ENCODE measurements at regions not wholly inside any gene's neighbourhood (a gene's known extent, or its start where the extent isn't known, plus 50 kb on each side); places are given as distances from the start of the nearest gene placed in this dataset.

GRCh38 chr18:23353459-23353858 is 99.6 kb upstream of the RIOK3 start:
- no peaks in the 10 kb centered on the region for H3K27me3 Mint-ChIP-seq (ENCODE audit: insufficient read depth)

GRCh38 chr18:23354625-23355024 is 98.5 kb upstream of the RIOK3 start:
- Mint-ChIP-seq H3K27me3 (ENCODE audit: insufficient read depth) (no peaks in the 10 kb centered on the region), H3K4me3 (no peak overlapping the region), H3K9me3 (peaks cover 10% of the 10 kb centered on the region), H3K27ac (no peak overlapping the region), H3K36me3 (ENCODE audit: low read depth) (peaks cover 18% of the 10 kb centered on the region), H3K4me1 (ENCODE audit: low read depth) (peaks cover 21% of the 10 kb centered on the region)
- intact Hi-C loops (cut with micrococcal nuclease), result loop anchor here (5.0 kb wide), 1 partner anchor 58 kb away; no protein-coding TSS in a partner anchor
- no peak for DNase-seq (ENCODE audit: low spot score)

More at GRCh38 chr18:23353459-23353858, 99.6 kb upstream of the RIOK3 start:
- H3K4me1 Mint-ChIP-seq (ENCODE audit: low read depth), result peaks cover 14% of the 10 kb centered on the region
- no peak overlapping the region for H3K4me3 Mint-ChIP-seq
- intact Hi-C loops (cut with micrococcal nuclease), result no loop called here
- DNase-seq (ENCODE audit: low spot score), result no peak
- H3K9me3 Mint-ChIP-seq, result peaks cover 17% of the 10 kb centered on the region
- H3K27ac Mint-ChIP-seq, result no peak overlapping the region
- H3K36me3 Mint-ChIP-seq (ENCODE audit: low read depth), result peaks cover 19% of the 10 kb centered on the region

- H3K27ac Mint-ChIP-seq, result no peak overlapping the region
- intact Hi-C loops (cut with micrococcal nuclease), result loop anchor here (5.0 kb wide), 1 partner anchor 57 kb away; no protein-coding TSS in a partner anchor
- H3K4me3 Mint-ChIP-seq, result no peak overlapping the region
- H3K9me3 Mint-ChIP-seq, result peaks cover 4% of the 10 kb centered on the region
- peaks cover 15% of the 10 kb centered on the region for H3K36me3 Mint-ChIP-seq (ENCODE audit: low read depth)
- DNase-seq (ENCODE audit: low spot score), result no peak
- H3K27me3 Mint-ChIP-seq (ENCODE audit: insufficient read depth), result no peaks in the 10 kb centered on the region
- H3K4me1 Mint-ChIP-seq (ENCODE audit: low read depth), result peaks cover 21% of the 10 kb centered on the region
These were observed 97.9 kb upstream of the RIOK3 start for GRCh38 chr18:23355206-23355605.

GRCh38 chr18:23356424-23356823 is 96.7 kb upstream of the RIOK3 start:
- Mint-ChIP-seq H3K27ac (no peak overlapping the region), H3K27me3 (ENCODE audit: insufficient read depth) (no peaks in the 10 kb centered on the region), H3K4me3 (no peak overlapping the region), H3K36me3 (ENCODE audit: low read depth) (peaks cover 17% of the 10 kb centered on the region), H3K9me3 (no peaks in the 10 kb centered on the region), H3K4me1 (ENCODE audit: low read depth) (peaks cover 21% of the 10 kb centered on the region)
- DNase-seq (ENCODE audit: low spot score), result no peak
- intact Hi-C loops (cut with micrococcal nuclease), result loop anchor here (5.0 kb wide), 1 partner anchor 56 kb away; no protein-coding TSS in a partner anchor

- H3K27me3 Mint-ChIP-seq (ENCODE audit: insufficient read depth), result no peaks in the 10 kb centered on the region
- H3K4me1 Mint-ChIP-seq (ENCODE audit: low read depth), result peaks cover 21% of the 10 kb centered on the region
- no peak overlapping the region for H3K27ac Mint-ChIP-seq
- H3K4me3 Mint-ChIP-seq, result no peak overlapping the region
- intact Hi-C loops (cut with micrococcal nuclease), result loop anchor here (5.0 kb wide), 1 partner anchor 55 kb away; no protein-coding TSS in a partner anchor
- no peak for DNase-seq (ENCODE audit: low spot score)
- H3K36me3 Mint-ChIP-seq (ENCODE audit: low read depth), result peaks cover 12% of the 10 kb centered on the region
- H3K9me3 Mint-ChIP-seq, result no peaks in the 10 kb centered on the region
These were observed 96.0 kb upstream of the RIOK3 start for GRCh38 chr18:23356915-23357601.

GRCh38 chr18:23357996-23358594 is 95.0 kb upstream of the RIOK3 start:
- H3K4me3 Mint-ChIP-seq, result no peak overlapping the region
- peaks cover 9% of the 10 kb centered on the region for H3K36me3 Mint-ChIP-seq (ENCODE audit: low read depth)
- intact Hi-C loops (cut with micrococcal nuclease), result loop anchor here (1.0 to 5.0 kb wide), 5 partner anchors 49 to 425 kb away; partner anchors contain the start of gene RBBP8
- no peaks in the 10 kb centered on the region for H3K9me3 Mint-ChIP-seq
- H3K27me3 Mint-ChIP-seq (ENCODE audit: insufficient read depth), result peaks cover 2% of the 10 kb centered on the region
- peaks cover 21% of the 10 kb centered on the region for H3K4me1 Mint-ChIP-seq (ENCODE audit: low read depth)
- H3K27ac Mint-ChIP-seq, result peak overlapping the region; percentile 4
- no peak for DNase-seq (ENCODE audit: low spot score)

- Mint-ChIP-seq H3K4me3 (no peak overlapping the region), H3K27ac (no peak overlapping the region), H3K36me3 (ENCODE audit: low read depth) (peaks cover 9% of the 10 kb centered on the region), H3K27me3 (ENCODE audit: insufficient read depth) (peaks cover 2% of the 10 kb centered on the region), H3K4me1 (ENCODE audit: low read depth) (peaks cover 21% of the 10 kb centered on the region), H3K9me3 (no peaks in the 10 kb centered on the region)
- DNase-seq (ENCODE audit: low spot score), result no peak
- intact Hi-C loops (cut with micrococcal nuclease), result loop anchor here (2.0 to 5.0 kb wide), 3 partner anchors 51 to 427 kb away; partner anchors contain the start of gene RBBP8
These were observed 93.7 kb upstream of the RIOK3 start for GRCh38 chr18:23359421-23359820.

- Mint-ChIP-seq H3K4me3 (no peak overlapping the region), H3K4me1 (ENCODE audit: low read depth) (peaks cover 1% of the 10 kb centered on the region), H3K27me3 (ENCODE audit: insufficient read depth) (peaks cover 2% of the 10 kb centered on the region), H3K27ac (no peak overlapping the region), H3K9me3 (no peaks in the 10 kb centered on the region), H3K36me3 (ENCODE audit: low read depth) (peaks cover 4% of the 10 kb centered on the region)
- intact Hi-C loops (cut with micrococcal nuclease), result no loop called here
- no peak for DNase-seq (ENCODE audit: low spot score)
These were observed 89.1 kb upstream of the RIOK3 start for GRCh38 chr18:23363865-23364570.

GRCh38 chr18:23365602-23366001 is 87.5 kb upstream of the RIOK3 start:
- H3K27me3 Mint-ChIP-seq (ENCODE audit: insufficient read depth), result peaks cover 2% of the 10 kb centered on the region
- no peak for DNase-seq (ENCODE audit: low spot score)
- no peak overlapping the region for H3K4me3 Mint-ChIP-seq
- no peaks in the 10 kb centered on the region for H3K36me3 Mint-ChIP-seq (ENCODE audit: low read depth)
- H3K27ac Mint-ChIP-seq, result no peak overlapping the region
- no peaks in the 10 kb centered on the region for H3K4me1 Mint-ChIP-seq (ENCODE audit: low read depth)
- intact Hi-C loops (cut with micrococcal nuclease), result no loop called here
- H3K9me3 Mint-ChIP-seq, result no peaks in the 10 kb centered on the region

- Mint-ChIP-seq H3K27ac (no peak overlapping the region), H3K27me3 (ENCODE audit: insufficient read depth) (no peaks in the 10 kb centered on the region), H3K36me3 (ENCODE audit: low read depth) (no peaks in the 10 kb centered on the region), H3K4me3 (no peak overlapping the region), H3K4me1 (ENCODE audit: low read depth) (no peaks in the 10 kb centered on the region), H3K9me3 (no peaks in the 10 kb centered on the region)
- intact Hi-C loops (cut with micrococcal nuclease), result no loop called here
- no peak for DNase-seq (ENCODE audit: low spot score)
These were observed 83.8 kb upstream of the RIOK3 start for GRCh38 chr18:23369266-23369665.

- no peak for DNase-seq (ENCODE audit: low spot score)
- intact Hi-C loops (cut with micrococcal nuclease), result no loop called here
- Mint-ChIP-seq H3K9me3 (no peaks in the 10 kb centered on the region), H3K36me3 (ENCODE audit: low read depth) (no peaks in the 10 kb centered on the region), H3K4me1 (ENCODE audit: low read depth) (peaks cover 11% of the 10 kb centered on the region), H3K27ac (no peak overlapping the region), H3K27me3 (ENCODE audit: insufficient read depth) (peaks cover 7% of the 10 kb centered on the region), H3K4me3 (no peak overlapping the region)
These were observed 79.5 kb upstream of the RIOK3 start for GRCh38 chr18:23373570-23373969.

- Mint-ChIP-seq H3K4me1 (ENCODE audit: low read depth) (peaks cover 11% of the 10 kb centered on the region), H3K36me3 (ENCODE audit: low read depth) (no peaks in the 10 kb centered on the region), H3K27ac (peak overlapping the region; percentile 72), H3K9me3 (no peaks in the 10 kb centered on the region), H3K27me3 (ENCODE audit: insufficient read depth) (peaks cover 7% of the 10 kb centered on the region), H3K4me3 (no peak overlapping the region)
- intact Hi-C loops (cut with micrococcal nuclease), result loop anchor here (1.0 to 5.0 kb wide), 5 partner anchors 19 to 538 kb away; partner anchors contain the start of gene RBBP8
- no peak for DNase-seq (ENCODE audit: low spot score)
These were observed 75.3 kb upstream of the RIOK3 start for GRCh38 chr18:23377669-23378301.
